ENCODE measurements at regions not wholly inside any gene's neighbourhood (a gene's known extent, or its start where the extent isn't known, plus 50 kb on each side); places are given as distances from the start of the nearest gene placed in this dataset.
"Not testable (repeated sequence)": the region's sequence is repeated elsewhere in the genome, so short reads cannot be mapped to it uniquely, and the experiment has no call there.

DNA sequence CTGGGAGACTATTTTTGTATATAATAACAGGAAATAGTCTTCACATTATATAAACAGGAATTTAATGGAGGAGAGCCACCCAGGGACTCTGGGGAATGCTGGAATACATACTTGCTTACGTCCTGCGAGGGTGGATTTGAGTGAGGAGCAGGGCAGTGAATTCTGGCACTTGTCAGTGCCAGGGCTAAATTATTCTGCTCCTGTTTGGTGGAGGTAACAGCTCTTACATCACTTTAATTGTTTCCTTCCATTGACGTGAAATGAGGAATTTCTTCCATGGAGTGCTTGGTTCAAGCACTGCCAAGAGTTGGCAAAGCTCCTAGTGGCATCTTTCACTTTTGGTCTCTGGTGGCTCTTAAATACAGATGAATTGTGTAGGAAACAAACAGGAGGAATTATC lies 94.1 kb upstream of the GOLGA8J start:
- H3K36me3 ChIP-seq: no peaks in the 10 kb centered on the region
- H3K4me2 ChIP-seq: no peak overlapping the region
- H3K4me3 ChIP-seq: no peak overlapping the region
- 0 out of 22 replicates have a peak, but pooled peaks cover 0 to 8% (median 0%) of the 10 kb centered on the region in 11 experiments for H3K9me3 ChIP-seq (replicated peaks in 1 of 11)
- no peaks in the 10 kb centered on the region for H3K27me3 ChIP-seq
- H3K27ac ChIP-seq: no peak overlapping the region
- H3K9ac ChIP-seq: no peak overlapping the region
- H4K20me1 ChIP-seq: no peaks in the 10 kb centered on the region
- no peak for TF ChIP-seq Cebpa-rat (IDR thresholded peaks at IDR 0.05)
- H3K4me1 ChIP-seq: no peaks in the 10 kb centered on the region

DNA sequence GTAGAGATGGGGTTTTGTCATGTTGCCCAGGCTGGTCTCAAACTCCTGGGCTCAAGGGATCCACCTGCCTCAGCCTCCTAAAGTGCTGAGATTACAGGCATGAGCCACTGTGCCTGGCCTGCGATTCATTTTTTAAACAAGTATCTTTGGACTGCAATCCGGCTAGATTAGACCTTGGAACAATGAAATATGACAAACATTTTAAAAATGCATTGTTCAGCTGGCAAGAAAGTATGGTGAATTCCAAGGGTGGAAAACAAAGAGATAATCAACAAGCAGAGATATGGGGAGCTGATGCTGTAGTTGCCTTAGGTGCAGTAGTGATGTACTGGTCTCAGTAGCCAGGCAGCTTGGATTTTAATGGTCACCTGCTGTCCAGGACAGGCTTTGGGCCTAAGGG lies 95.8 kb upstream of the GOLGA8J start:
- H3K27ac ChIP-seq: no peak overlapping the region
- H3K4me2 ChIP-seq: no peak overlapping the region
- 0 out of 22 replicates have a peak, but pooled peaks cover 0 to 8% (median 0%) of the 10 kb centered on the region in 11 experiments for H3K9me3 ChIP-seq (replicated peaks in 1 of 11)
- no peak overlapping the region for H3K4me3 ChIP-seq
- no peak overlapping the region for H3K9ac ChIP-seq
- H3K36me3 ChIP-seq: no peaks in the 10 kb centered on the region
- no peaks in the 10 kb centered on the region for H3K4me1 ChIP-seq
- TF ChIP-seq Cebpa-rat (IDR thresholded peaks at IDR 0.05): no peak
- H3K27me3 ChIP-seq: no peaks in the 10 kb centered on the region
- no peaks in the 10 kb centered on the region for H4K20me1 ChIP-seq

DNA sequence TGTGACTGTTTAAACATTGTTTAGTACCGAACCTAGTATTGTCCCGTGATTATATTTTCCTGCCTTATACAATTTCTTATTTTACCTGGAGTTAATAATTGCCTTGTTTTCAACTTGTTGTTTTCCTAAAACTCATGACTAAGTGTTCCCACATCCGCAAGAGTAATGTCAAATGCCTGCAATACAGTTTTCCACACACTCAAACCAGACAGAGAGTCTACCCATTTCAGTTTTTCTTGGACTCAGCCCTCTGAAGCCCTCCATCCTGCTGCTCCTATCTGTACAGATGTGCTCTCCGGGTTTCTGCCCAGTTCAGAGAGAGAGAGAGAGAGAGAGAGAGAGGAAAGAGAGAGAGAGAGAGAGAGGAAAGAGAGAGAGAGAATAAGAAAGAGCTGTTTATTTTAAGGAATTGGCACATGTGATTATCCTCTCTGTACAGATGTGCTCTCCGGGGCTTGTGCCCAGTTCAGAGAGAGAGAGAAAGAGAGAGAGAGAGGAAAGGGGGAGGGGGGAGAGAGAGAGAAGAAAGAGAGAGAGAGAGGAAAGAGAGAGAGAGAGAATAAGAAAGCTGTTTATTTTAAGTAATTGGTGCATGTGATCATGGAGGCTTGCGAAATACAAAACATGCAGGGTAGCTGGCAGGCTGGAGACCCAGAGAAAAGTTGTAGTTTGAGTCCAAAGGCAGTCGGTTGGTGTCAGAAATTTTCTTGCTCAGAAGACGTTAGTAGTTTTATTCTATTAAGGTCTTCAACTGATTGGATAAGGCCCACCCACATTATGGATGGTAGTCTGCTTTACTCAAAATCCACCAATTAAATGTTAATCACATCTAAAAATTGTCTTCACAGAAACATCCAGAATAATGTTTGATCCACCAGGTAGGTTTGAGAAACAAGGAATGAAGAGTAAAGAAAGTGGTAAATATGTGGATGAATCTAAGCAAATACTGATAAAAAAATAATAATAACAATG lies 104.1 kb upstream of the GOLGA8J start:
- H3K9me3 ChIP-seq (replicated peaks in 1 of 11): no peaks in the 10 kb centered on the region
- H4K20me1 ChIP-seq: no peaks in the 10 kb centered on the region
- no peaks in the 10 kb centered on the region for H3K4me1 ChIP-seq
- TF ChIP-seq Cebpa-rat (IDR thresholded peaks at IDR 0.05): no peak
- H3K9ac ChIP-seq: no peak overlapping the region
- no peak overlapping the region for H3K4me2 ChIP-seq
- H3K4me3 ChIP-seq: no peak overlapping the region
- no peak overlapping the region for H3K27ac ChIP-seq
- H3K36me3 ChIP-seq: no peaks in the 10 kb centered on the region
- no peaks in the 10 kb centered on the region for H3K27me3 ChIP-seq

DNA sequence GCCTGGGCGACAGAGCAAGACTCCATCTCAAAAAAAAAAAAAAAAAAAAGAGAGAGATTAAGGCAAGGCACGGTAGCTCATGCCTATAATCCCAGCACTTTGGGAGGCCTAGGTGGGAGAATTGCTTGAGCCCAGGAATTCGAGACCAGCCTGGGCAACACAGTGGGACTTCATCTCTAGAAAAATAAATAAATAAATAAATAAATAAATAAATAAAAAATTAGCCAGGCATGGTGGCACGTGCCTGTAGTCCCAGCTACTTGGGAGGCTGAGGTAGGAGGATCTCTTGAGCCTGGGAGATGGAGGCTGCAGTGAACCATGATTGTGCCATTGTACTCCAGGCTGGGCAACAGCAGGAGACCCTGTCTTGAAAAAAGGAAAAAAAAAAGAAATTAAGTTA lies 108.7 kb upstream of the GOLGA8J start:
- H3K27me3 ChIP-seq; H3K4me1 ChIP-seq; H3K4me3 ChIP-seq; H3K9ac ChIP-seq; H4K20me1 ChIP-seq; H3K4me2 ChIP-seq; H3K36me3 ChIP-seq; H3K27ac ChIP-seq; H3K9me3 ChIP-seq (replicated peaks in 1 of 11): not testable (repeated sequence)

DNA sequence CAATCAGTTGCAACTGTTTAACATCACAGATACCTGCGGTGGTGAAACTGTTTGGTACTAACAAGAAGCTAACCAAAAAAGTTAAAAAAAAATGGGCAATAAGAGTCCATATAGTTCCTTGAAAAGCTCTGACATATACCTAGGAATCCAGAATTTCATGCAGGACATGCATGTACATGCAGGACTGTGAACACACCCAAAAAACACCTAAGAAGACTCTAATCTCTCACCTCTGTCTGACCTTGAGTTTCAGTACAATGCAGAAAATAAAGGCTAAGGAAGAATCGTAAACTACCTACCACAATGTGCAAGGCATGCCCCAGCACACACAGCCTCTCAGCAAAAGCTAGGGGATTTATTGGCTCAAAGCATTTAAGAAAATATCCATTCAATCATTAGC lies 110.7 kb upstream of the GOLGA8J start:
- Histone ChIP-seq H3K4me2 (no peak overlapping the region), H3K9me3 (replicated peaks in 1 of 11) (peaks cover 4 to 20% (median 16%) of the 10 kb centered on the region in 11 experiments; a peak in 14 of 22 replicates), H3K27me3 (no peaks in the 10 kb centered on the region), H3K4me1 (no peaks in the 10 kb centered on the region), H4K20me1 (no peaks in the 10 kb centered on the region), H3K27ac (no peak overlapping the region), H3K36me3 (no peaks in the 10 kb centered on the region), H3K4me3 (no peak overlapping the region), H3K9ac (no peak overlapping the region)
- no peak for TF ChIP-seq Cebpa-rat (IDR thresholded peaks at IDR 0.05)

DNA sequence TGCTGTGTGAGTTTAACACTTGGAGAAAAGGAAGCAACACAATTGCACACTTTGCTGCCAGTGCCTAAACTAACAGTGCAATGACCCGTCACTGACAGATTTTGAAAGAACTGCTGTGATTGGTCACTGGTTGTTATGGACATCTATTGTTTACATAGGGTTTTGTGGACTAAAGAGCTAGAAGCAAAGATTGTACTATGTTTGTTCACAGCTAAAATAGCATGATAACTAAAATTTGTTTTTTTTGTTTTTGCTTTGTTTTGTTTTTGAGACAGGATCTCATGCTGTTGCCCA lies 112.4 kb upstream of the GOLGA8J start:
- H3K27me3 ChIP-seq: no peaks in the 10 kb centered on the region
- no peak overlapping the region for H3K4me3 ChIP-seq
- no peak overlapping the region for H3K4me2 ChIP-seq
- no peaks in the 10 kb centered on the region for H3K4me1 ChIP-seq
- no peaks in the 10 kb centered on the region for H4K20me1 ChIP-seq
- no peak for TF ChIP-seq Cebpa-rat (IDR thresholded peaks at IDR 0.05)
- no peak overlapping the region for H3K27ac ChIP-seq
- no peak overlapping the region for H3K9ac ChIP-seq
- H3K36me3 ChIP-seq: no peaks in the 10 kb centered on the region
- H3K9me3 ChIP-seq (replicated peaks in 1 of 11): peaks cover 4 to 20% (median 16%) of the 10 kb centered on the region in 11 experiments; a peak in 14 of 22 replicates

DNA sequence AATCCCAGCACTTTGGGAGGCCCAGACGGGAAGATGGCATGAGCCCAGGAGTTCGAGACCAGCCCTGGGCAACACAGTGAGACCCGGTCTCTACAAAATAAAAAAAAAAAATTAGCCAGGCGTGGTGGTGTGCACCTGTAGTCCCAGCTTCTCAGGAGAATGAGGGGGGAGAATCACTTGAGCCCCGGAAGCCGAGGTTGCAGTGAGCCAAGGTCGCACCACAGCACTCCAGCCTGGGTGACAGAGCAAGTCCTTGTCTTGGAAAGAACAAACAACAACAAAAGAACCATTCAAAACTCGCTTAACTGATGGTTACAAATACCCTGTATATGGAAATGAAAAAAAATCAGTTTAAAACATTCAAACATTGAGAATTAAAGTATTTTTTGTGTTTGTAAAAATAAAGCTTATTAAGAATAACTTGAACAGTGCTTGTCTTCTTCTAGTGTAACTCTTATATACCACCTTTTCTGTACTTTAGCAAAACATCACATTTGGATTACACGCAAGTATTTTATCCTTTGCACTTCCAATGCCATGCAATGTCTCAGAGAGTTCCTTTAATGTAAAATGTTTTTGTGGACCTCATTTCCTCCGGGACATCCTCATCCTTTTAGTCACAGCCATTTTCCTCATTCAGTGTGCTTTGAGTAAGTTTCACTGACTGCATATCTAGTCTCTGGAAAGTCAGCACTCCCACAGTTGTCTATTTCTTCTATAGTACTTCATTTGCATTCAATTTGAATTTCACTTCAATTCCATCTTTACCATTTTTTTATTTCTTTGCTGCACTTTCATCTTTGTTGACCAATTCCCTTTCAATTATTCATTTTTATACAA lies 113.0 kb upstream of the GOLGA8J start:
- H3K27me3 ChIP-seq: no peaks in the 10 kb centered on the region
- no peaks in the 10 kb centered on the region for H3K4me1 ChIP-seq
- TF ChIP-seq Cebpa-rat (IDR thresholded peaks at IDR 0.05): no peak
- no peak overlapping the region for H3K4me3 ChIP-seq
- H4K20me1 ChIP-seq: no peaks in the 10 kb centered on the region
- no peak overlapping the region for H3K4me2 ChIP-seq
- H3K36me3 ChIP-seq: no peaks in the 10 kb centered on the region
- H3K9ac ChIP-seq: no peak overlapping the region
- no peak overlapping the region for H3K27ac ChIP-seq
- H3K9me3 ChIP-seq (replicated peaks in 1 of 11): peaks cover 4 to 20% (median 16%) of the 10 kb centered on the region in 11 experiments; a peak in 14 of 22 replicates

DNA sequence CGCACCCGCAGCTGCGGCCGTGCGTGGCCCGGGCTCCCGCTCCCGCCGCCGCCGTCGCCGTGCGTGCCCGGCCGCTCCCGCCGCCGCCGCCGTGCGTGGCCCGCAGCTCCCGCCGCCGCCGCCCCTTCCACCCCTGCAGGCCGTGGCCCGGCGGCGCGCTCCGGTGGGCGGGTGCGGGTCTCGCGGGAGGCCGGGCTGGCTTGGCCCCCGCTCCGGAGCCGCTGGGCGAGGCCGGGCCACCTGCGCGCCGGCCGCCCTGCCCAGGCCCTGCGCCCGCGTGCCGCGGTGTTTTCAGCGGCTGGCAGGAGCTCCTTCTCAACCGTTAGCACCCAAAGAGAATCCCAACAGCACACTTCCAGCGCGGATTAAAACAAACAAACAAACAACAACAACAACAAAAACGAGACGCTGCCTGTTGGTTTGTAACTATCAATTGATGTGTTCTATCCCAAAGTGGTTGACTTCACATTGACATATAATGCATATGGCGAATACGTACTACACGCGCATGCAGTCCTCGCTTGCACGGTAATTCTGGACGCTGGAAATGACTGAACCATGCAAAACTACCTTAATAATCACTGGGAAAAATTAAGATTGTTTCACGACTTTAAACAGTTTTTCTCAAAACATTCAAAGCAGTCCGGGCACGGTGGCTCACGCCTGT lies 113.7 kb upstream of the GOLGA8J start:
- Histone ChIP-seq H3K4me2 (no peak overlapping the region), H3K9me3 (replicated peaks in 1 of 11) (peaks cover 4 to 20% (median 16%) of the 10 kb centered on the region in 11 experiments; a peak in 14 of 22 replicates), H3K36me3 (no peaks in the 10 kb centered on the region), H3K4me1 (no peaks in the 10 kb centered on the region), H4K20me1 (no peaks in the 10 kb centered on the region; a peak in 1 of 22 replicates), H3K27ac (no peak overlapping the region), H3K9ac (no peak overlapping the region), H3K4me3 (no peak overlapping the region), H3K27me3 (no peaks in the 10 kb centered on the region)
- TF ChIP-seq Cebpa-rat (IDR thresholded peaks at IDR 0.05): no peak

All from BLaER1 treated with 17β-estradiol and CSF1 and Interleukin-3, amounts not matched to agents 10 nM and 100 nM (cell line).